Suppressor macrophage treated with lipopolysaccharide for 1 hour (primary cell): ENCODE measurements at regions not wholly inside any gene's neighbourhood (a gene's known extent, or its start where the extent isn't known, plus 50 kb on each side); places are given as distances from the start of the nearest gene placed in this dataset.

Source experiments
- DNase-seq, 3 donors: peaks; one replicate each; pipeline ENCODE4 v3.0.0-alpha.2; 2020 to 2022

- no peak for DNase-seq
Observed at GRCh38 chr13:105471673-105472072, 1063.8 kb downstream of the EFNB2 start.

GRCh38 chr13:105466376-105466775 lies 1069.1 kb downstream of the EFNB2 start:
- DNase-seq = no peak

GRCh38 chr13:105465745-105466144 lies 1069.7 kb downstream of the EFNB2 start, which contains the start of gene DAOA:
Gene DAOA (plus strand): TSS chr13:105466045.
- DNase-seq = no peak

- no peak for DNase-seq
Observed at GRCh38 chr13:105465251-105465650, 1070.2 kb downstream of the EFNB2 start.

- no peak for DNase-seq
Observed at GRCh38 chr13:105464249-105464648, 1071.2 kb downstream of the EFNB2 start.

- no peak for DNase-seq
Observed at GRCh38 chr13:105463011-105463501, 1072.4 kb downstream of the EFNB2 start.

- no peak for DNase-seq
Observed at GRCh38 chr13:105462098-105462497, 1073.4 kb downstream of the EFNB2 start.

- no peak for DNase-seq
Observed at GRCh38 chr13:105452895-105453294, 1082.6 kb downstream of the EFNB2 start.

- no peak for DNase-seq
Observed at GRCh38 chr13:105450784-105451183, 1084.7 kb downstream of the EFNB2 start.

- DNase-seq = no peak
Observed at GRCh38 chr13:105448811-105449210, 1086.7 kb downstream of the EFNB2 start.

GRCh38 chr13:105446197-105446596 lies 1089.3 kb downstream of the EFNB2 start:
- DNase-seq = no peak

- no peak for DNase-seq
Observed at GRCh38 chr13:105445796-105446195, 1089.7 kb downstream of the EFNB2 start.

- no peak for DNase-seq
Observed at GRCh38 chr13:105442949-105443699, 1092.3 kb downstream of the EFNB2 start.

GRCh38 chr13:105442040-105442439 lies 1093.4 kb downstream of the EFNB2 start:
- DNase-seq = no peak

GRCh38 chr13:105441051-105441750 lies 1094.3 kb downstream of the EFNB2 start:
- no peak for DNase-seq

GRCh38 chr13:105436943-105437342 lies 1098.5 kb downstream of the EFNB2 start:
- no peak for DNase-seq

- DNase-seq = no peak
Observed at GRCh38 chr13:105432438-105432837, 1103.0 kb downstream of the EFNB2 start.

GRCh38 chr13:105428811-105429210 lies 1106.7 kb downstream of the EFNB2 start:
- no peak for DNase-seq

- DNase-seq = no peak
Observed at GRCh38 chr13:105426441-105426840, 1109.0 kb downstream of the EFNB2 start.

GRCh38 chr13:105414639-105415038 lies 1120.8 kb downstream of the EFNB2 start:
- DNase-seq = no peak

GRCh38 chr13:105412171-105412570 lies 1123.3 kb downstream of the EFNB2 start:
- DNase-seq = no peak

- peak; percentile 31 to 45 (median 35) for DNase-seq
Observed at GRCh38 chr13:105410602-105411001, 1124.9 kb downstream of the EFNB2 start.

GRCh38 chr13:105406551-105406950 lies 1128.9 kb downstream of the EFNB2 start:
- no peak for DNase-seq

- DNase-seq = no peak
Observed at GRCh38 chr13:105403086-105403485, 1132.4 kb downstream of the EFNB2 start.
